Neural cell (in vitro differentiated cells): ENCODE measurements at regions not wholly inside any gene's neighbourhood (a gene's known extent, or its start where the extent isn't known, plus 50 kb on each side); places are given as distances from the start of the nearest gene placed in this dataset.

Experiments used
- H2AFZ ChIP-seq: fragments of 200-600, 300-800 bp; sonication (generic), shearing (Covaris generic); 2 replicates; pipeline ENCODE4 v1.6.0; 2014; ENCODE audit warnings: low read depth, mild to moderate bottlenecking, antibody characterized with exemption, low read length, moderate library complexity
- H3F3A ChIP-seq: fragments of 200-600 bp; shearing (Covaris generic); 2 replicates; pipeline ENCODE4 v1.6.1; 2016; ENCODE audit warnings: mild to moderate bottlenecking, moderate library complexity, mixed read lengths, antibody characterized with exemption, low read length; ENCODE audit not compliant: insufficient read depth, poor library complexity, severe bottlenecking
- H3K27ac ChIP-seq: fragments of 200-600, 300-800 bp; sonication (generic), shearing (Covaris generic); 2 replicates; pipeline ENCODE4 v1.5.1; 2014; ENCODE audit warnings: mild to moderate bottlenecking, low read length, moderate library complexity
- H3K27me3 ChIP-seq: fragments of 300-800, 200-600 bp; sonication (generic), shearing (Covaris generic); 2 replicates; pipeline ENCODE4 v1.6.0; 2014; ENCODE audit warnings: mild to moderate bottlenecking, low read depth, low read length, moderate library complexity; ENCODE audit not compliant: insufficient read depth
- H3K36me3 ChIP-seq: fragments of 300-800, 200-600 bp; sonication (generic), shearing (Covaris generic); 2 replicates; pipeline ENCODE4 v1.5.1; 2014; ENCODE audit warnings: mild to moderate bottlenecking, antibody characterized with exemption, low read length, moderate library complexity; ENCODE audit not compliant: insufficient read depth
- H3K4me2 ChIP-seq: fragments of 300-800, 200-600 bp; sonication (generic), shearing (Covaris generic); 2 replicates; pipeline ENCODE4 v1.6.0; 2014; ENCODE audit warnings: mild to moderate bottlenecking, low read length
- H3K4me3 ChIP-seq: fragments of 300-800, 200-600 bp; sonication (generic), shearing (Covaris generic); 2 replicates; pipeline ENCODE4 v1.5.1; 2014; ENCODE audit warnings: mild to moderate bottlenecking, low read length, moderate library complexity
- H3K79me2 ChIP-seq: fragments of 200-600 bp; shearing (Covaris generic); replicated peaks from 2 replicates; pipeline ENCODE4 v1.6.0; 2014; ENCODE audit warnings: mild to moderate bottlenecking, low read length, moderate library complexity; ENCODE audit not compliant: insufficient read depth
- H3K9ac ChIP-seq: fragments of 300-800, 200-600 bp; sonication (generic), shearing (Covaris generic); 2 replicates; pipeline ENCODE4 v1.6.1; 2016; ENCODE audit warnings: mild to moderate bottlenecking, low read length, mixed read lengths
- H3K9me2 ChIP-seq: fragments of 200-600 bp; shearing (Covaris generic); 2 replicates; pipeline ENCODE4 v1.6.1; 2016; ENCODE audit warnings: mild to moderate bottlenecking, low read length, mixed read lengths; ENCODE audit not compliant: insufficient read depth
- H3K9me3 ChIP-seq: fragments of 200-600, 300-800 bp; sonication (generic), shearing (Covaris generic); 2 replicates; pipeline ENCODE4 v1.6.1; 2016; ENCODE audit warnings: mild to moderate bottlenecking, mixed run types, low read length, moderate library complexity, mixed read lengths
- H4K20me1 ChIP-seq: fragments of 200-600 bp; shearing (Covaris generic); 2 replicates; pipeline ENCODE4 v1.6.1; 2016; ENCODE audit warnings: mild to moderate bottlenecking, mixed run types; ENCODE audit not compliant: insufficient read depth
- EP300 ChIP-seq: fragments of 450-650 bp; conservative IDR thresholded peaks from 2 replicates; pipeline ENCODE4 v1.6.1; 2014; ENCODE audit warnings: antibody characterized with exemption, mild to moderate bottlenecking, moderate library complexity; ENCODE audit not compliant: poor library complexity, severe bottlenecking
- EZH2 ChIP-seq: fragments of 200-600, 300-800 bp; shearing (Covaris generic), sonication (generic); IDR thresholded peaks from 2 replicates; pipeline ENCODE4 v1.6.1; 2014; ENCODE audit warnings: antibody characterized with exemption, low read length, borderline replicate concordance, mild to moderate bottlenecking; ENCODE audit not compliant: insufficient read depth, poor library complexity, severe bottlenecking
- MXI1 ChIP-seq: fragments of 450-650 bp; conservative IDR thresholded peaks from 2 replicates; pipeline ENCODE4 v1.6.1; 2014; ENCODE audit warnings: antibody characterized with exemption, mild to moderate bottlenecking; ENCODE audit not compliant: poor library complexity, severe bottlenecking
- POLR2AphosphoS5 ChIP-seq: IDR thresholded peaks from 2 replicates; pipeline ENCODE4 v1.6.1; 2012
- RAD21 ChIP-seq: fragments of 450-650 bp; conservative IDR thresholded peaks from 2 replicates; pipeline ENCODE4 v1.6.1; 2014; ENCODE audit warnings: antibody characterized with exemption, mild to moderate bottlenecking, moderate library complexity
- SMC3 ChIP-seq: fragments of 450-650 bp; conservative IDR thresholded peaks from 2 replicates; pipeline ENCODE4 v1.6.1; 2014; ENCODE audit warnings: antibody characterized with exemption, mild to moderate bottlenecking, moderate library complexity; ENCODE audit not compliant: poor library complexity
- TAF1 ChIP-seq: IDR thresholded peaks from 2 replicates; pipeline ENCODE4 v1.6.1; 2012; ENCODE audit warnings: low read depth
- TF ChIP-seq, protein P1 (sequence below): IDR thresholded peaks from 2 replicates; pipeline ENCODE4 v1.6.1; 2012; ENCODE audit warnings: borderline replicate concordance
- TF ChIP-seq, protein P2 (sequence below): fragments of 450-650 bp; IDR thresholded peaks from 2 replicates; pipeline ENCODE4 v1.5.1; 2014; ENCODE audit warnings: antibody characterized with exemption, mild to moderate bottlenecking, moderate library complexity; ENCODE audit not compliant: poor library complexity, severe bottlenecking

DNA sequence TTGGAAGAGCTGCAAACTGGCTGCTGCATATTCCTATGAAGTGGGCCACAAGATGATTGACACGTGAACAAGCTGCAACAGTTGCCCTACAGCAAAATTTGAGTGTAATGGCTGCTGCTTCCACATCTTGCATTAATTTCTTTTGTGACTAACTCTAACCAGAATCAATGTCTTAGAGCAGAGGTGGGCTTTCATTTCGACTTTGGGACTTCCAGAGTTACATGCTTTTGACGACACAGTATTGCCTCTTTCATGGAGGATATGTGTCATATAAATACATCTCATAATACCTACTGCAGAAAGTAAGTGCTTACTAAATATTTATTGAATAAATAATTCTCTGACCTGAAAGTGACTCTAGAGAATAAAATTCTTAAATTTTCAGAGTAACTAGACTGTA, 340.7 kb upstream of the KCNH8 start:
- no peaks in the 10 kb centered on the region for H3K9me2 ChIP-seq
- TF ChIP-seq, protein P1, sequence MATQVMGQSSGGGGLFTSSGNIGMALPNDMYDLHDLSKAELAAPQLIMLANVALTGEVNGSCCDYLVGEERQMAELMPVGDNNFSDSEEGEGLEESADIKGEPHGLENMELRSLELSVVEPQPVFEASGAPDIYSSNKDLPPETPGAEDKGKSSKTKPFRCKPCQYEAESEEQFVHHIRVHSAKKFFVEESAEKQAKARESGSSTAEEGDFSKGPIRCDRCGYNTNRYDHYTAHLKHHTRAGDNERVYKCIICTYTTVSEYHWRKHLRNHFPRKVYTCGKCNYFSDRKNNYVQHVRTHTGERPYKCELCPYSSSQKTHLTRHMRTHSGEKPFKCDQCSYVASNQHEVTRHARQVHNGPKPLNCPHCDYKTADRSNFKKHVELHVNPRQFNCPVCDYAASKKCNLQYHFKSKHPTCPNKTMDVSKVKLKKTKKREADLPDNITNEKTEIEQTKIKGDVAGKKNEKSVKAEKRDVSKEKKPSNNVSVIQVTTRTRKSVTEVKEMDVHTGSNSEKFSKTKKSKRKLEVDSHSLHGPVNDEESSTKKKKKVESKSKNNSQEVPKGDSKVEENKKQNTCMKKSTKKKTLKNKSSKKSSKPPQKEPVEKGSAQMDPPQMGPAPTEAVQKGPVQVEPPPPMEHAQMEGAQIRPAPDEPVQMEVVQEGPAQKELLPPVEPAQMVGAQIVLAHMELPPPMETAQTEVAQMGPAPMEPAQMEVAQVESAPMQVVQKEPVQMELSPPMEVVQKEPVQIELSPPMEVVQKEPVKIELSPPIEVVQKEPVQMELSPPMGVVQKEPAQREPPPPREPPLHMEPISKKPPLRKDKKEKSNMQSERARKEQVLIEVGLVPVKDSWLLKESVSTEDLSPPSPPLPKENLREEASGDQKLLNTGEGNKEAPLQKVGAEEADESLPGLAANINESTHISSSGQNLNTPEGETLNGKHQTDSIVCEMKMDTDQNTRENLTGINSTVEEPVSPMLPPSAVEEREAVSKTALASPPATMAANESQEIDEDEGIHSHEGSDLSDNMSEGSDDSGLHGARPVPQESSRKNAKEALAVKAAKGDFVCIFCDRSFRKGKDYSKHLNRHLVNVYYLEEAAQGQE = no peak
- TF ChIP-seq, protein P2, sequence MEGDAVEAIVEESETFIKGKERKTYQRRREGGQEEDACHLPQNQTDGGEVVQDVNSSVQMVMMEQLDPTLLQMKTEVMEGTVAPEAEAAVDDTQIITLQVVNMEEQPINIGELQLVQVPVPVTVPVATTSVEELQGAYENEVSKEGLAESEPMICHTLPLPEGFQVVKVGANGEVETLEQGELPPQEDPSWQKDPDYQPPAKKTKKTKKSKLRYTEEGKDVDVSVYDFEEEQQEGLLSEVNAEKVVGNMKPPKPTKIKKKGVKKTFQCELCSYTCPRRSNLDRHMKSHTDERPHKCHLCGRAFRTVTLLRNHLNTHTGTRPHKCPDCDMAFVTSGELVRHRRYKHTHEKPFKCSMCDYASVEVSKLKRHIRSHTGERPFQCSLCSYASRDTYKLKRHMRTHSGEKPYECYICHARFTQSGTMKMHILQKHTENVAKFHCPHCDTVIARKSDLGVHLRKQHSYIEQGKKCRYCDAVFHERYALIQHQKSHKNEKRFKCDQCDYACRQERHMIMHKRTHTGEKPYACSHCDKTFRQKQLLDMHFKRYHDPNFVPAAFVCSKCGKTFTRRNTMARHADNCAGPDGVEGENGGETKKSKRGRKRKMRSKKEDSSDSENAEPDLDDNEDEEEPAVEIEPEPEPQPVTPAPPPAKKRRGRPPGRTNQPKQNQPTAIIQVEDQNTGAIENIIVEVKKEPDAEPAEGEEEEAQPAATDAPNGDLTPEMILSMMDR = no peak
- TF ChIP-seq EP300 (no peak), EZH2 (no peak), RAD21 (no peak), TAF1 (no peak), POLR2AphosphoS5 (no peak), SMC3 (no peak), MXI1 (no peak)
- no peak overlapping the region for H3K4me3 ChIP-seq
- H3K27me3 ChIP-seq = no peaks in the 10 kb centered on the region
- H3K36me3 ChIP-seq = no peaks in the 10 kb centered on the region
- no peaks in the 10 kb centered on the region for H3K9me3 ChIP-seq
- H3F3A ChIP-seq = no peaks in the 10 kb centered on the region
- no peak overlapping the region for H3K4me2 ChIP-seq
- no peaks in the 10 kb centered on the region for H3K79me2 ChIP-seq
- H3K9ac ChIP-seq = no peak overlapping the region
- H4K20me1 ChIP-seq = no peaks in the 10 kb centered on the region
- no peak overlapping the region for H3K27ac ChIP-seq
- H2AFZ ChIP-seq = no peak overlapping the region

DNA sequence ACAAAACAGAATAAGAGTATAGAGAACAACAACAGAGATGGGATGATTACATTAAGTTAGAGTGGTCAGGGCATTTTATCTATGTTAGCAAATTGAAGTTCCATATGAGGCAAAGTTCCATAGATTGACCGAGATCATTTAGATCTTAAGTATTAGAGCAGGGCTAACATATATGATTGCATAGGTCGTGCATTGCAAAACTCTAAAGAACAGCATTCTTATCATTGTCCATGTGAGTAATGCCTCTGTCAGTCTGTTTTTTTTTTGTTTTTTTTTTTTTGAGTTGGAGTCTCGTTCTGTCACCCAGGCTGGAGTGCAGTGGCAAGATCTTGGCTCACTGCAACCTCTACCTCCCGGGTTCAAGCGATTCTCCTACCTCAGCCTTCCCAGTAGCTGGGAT, 341.7 kb upstream of the KCNH8 start:
- H3K4me2 ChIP-seq = no peak overlapping the region
- no peaks in the 10 kb centered on the region for H3K79me2 ChIP-seq
- TF ChIP-seq, protein P1 = no peak
- TF ChIP-seq TAF1 = no peak
- no peak for TF ChIP-seq MXI1
- no peak for TF ChIP-seq POLR2AphosphoS5
- TF ChIP-seq, protein P2 = no peak
- TF ChIP-seq EP300 = no peak
- no peak for TF ChIP-seq EZH2
- no peaks in the 10 kb centered on the region for H3K27me3 ChIP-seq
- H4K20me1 ChIP-seq = no peaks in the 10 kb centered on the region
- H2AFZ ChIP-seq = no peak overlapping the region
- H3K4me3 ChIP-seq = no peak overlapping the region
- no peaks in the 10 kb centered on the region for H3K9me3 ChIP-seq
- no peaks in the 10 kb centered on the region for H3K9me2 ChIP-seq
- H3F3A ChIP-seq = no peaks in the 10 kb centered on the region
- no peak overlapping the region for H3K27ac ChIP-seq
- H3K36me3 ChIP-seq = no peaks in the 10 kb centered on the region
- no peak overlapping the region for H3K9ac ChIP-seq
